ENCODE measurements at regions not wholly inside any gene's neighbourhood (a gene's known extent, or its start where the extent isn't known, plus 50 kb on each side); places are given as distances from the start of the nearest gene placed in this dataset.

DNA sequence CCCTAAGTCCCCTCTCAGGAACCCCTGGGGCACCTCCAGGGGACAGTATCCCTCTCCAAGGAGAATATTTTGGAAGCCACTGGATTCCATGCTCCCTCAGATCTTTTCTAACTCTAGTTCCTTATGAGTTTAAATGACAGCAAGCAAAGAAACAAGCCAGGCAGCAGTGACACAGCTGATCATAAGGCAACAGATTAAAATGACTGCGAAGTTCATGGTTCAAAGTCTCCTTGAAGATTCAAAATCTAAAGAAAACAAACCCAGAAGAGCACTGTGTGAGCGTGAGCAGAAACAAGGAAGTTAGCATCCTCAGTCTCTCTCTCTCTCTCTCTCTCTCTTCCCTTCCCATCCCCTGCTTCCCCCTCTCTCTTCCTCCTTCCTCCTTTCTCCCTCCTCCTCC, 316.7 kb upstream of the SLC30A5 start:
- FAIRE-seq = no peak

DNA sequence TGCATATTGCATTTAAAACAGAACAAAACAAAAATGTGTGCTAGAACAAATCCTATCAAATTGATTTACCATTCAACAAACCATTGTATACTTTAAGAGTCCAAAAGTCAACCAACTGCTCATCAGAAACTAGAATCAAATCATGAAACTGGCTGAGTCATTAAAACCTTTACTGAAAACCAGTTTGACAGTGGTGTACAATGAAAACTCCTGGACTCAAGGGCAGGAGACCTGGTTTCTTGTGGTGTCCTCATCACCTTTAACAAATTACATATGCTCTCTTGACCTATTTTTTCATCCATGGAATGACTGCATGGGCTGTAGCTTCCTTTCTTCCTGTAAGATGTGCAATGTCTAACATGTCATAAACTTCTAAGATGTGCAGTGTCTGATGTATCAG, 315.3 kb upstream of the SLC30A5 start:
- Histone ChIP-seq H3K36me3 (ENCODE audit: control insufficient read depth, insufficient read depth, low read length) (no peaks in the 10 kb centered on the region), H3K27me3 (ENCODE audit: control insufficient read depth, insufficient read depth, low read length) (no peaks in the 10 kb centered on the region), H3K4me3 (ENCODE audit: low read depth, low read length) (no peak overlapping the region)
- FAIRE-seq (no peak), DNase-seq (ENCODE audit: low read depth) (no peak)
- TF ChIP-seq, protein P1, sequence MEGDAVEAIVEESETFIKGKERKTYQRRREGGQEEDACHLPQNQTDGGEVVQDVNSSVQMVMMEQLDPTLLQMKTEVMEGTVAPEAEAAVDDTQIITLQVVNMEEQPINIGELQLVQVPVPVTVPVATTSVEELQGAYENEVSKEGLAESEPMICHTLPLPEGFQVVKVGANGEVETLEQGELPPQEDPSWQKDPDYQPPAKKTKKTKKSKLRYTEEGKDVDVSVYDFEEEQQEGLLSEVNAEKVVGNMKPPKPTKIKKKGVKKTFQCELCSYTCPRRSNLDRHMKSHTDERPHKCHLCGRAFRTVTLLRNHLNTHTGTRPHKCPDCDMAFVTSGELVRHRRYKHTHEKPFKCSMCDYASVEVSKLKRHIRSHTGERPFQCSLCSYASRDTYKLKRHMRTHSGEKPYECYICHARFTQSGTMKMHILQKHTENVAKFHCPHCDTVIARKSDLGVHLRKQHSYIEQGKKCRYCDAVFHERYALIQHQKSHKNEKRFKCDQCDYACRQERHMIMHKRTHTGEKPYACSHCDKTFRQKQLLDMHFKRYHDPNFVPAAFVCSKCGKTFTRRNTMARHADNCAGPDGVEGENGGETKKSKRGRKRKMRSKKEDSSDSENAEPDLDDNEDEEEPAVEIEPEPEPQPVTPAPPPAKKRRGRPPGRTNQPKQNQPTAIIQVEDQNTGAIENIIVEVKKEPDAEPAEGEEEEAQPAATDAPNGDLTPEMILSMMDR (IDR thresholded peaks at IDR 0.05; ENCODE audit: insufficient read depth, low read length, severe bottlenecking) = no peak

More for the DNA sequence above, 316.7 kb upstream of the SLC30A5 start:
- Histone ChIP-seq H3K4me3 (ENCODE audit: low read depth, low read length) (no peak overlapping the region), H3K36me3 (ENCODE audit: control insufficient read depth, insufficient read depth, low read length) (no peaks in the 10 kb centered on the region), H3K27me3 (ENCODE audit: control insufficient read depth, insufficient read depth, low read length) (no peaks in the 10 kb centered on the region)
- TF ChIP-seq, protein P1 (IDR thresholded peaks at IDR 0.05; ENCODE audit: insufficient read depth, low read length, severe bottlenecking) = no peak
- DNase-seq (ENCODE audit: low read depth) = no peak

DNA sequence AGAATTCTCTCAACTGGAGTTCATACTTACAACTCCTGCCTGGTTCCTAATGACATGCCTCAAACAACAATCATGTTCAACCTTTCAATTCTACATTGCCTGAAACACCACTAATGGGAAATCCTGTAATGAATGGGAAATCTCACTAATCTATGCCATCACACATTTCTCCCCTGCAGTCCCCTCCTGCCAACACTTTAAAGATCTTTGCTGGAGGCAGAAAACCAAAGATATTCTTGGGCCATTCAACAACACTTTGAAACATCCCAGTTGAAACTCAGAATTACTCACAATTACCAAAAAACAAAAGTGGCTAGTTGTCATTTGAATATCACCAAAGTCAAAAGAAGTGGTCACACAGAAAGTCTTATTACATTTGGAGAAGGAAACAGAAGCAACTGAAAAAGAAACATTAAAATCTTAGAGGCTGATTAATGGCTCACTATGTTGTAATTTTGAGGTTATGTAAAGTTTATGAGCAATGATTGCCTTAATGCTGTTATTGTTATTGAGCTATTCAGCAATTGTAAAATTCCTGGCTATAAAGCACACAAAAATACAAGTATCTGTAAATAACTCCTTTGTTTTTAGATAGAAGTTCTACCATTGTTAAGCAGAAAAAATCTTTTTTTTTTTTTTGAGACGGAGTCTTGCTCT, 313.4 kb upstream of the SLC30A5 start:
- H3K36me3 ChIP-seq (ENCODE audit: control insufficient read depth, insufficient read depth, low read length) = no peaks in the 10 kb centered on the region
- FAIRE-seq = no peak
- no peaks in the 10 kb centered on the region for H3K27me3 ChIP-seq (ENCODE audit: control insufficient read depth, insufficient read depth, low read length)
- TF ChIP-seq, protein P1 (IDR thresholded peaks at IDR 0.05; ENCODE audit: insufficient read depth, low read length, severe bottlenecking) = no peak
- no peak overlapping the region for H3K4me3 ChIP-seq (ENCODE audit: low read depth, low read length)
- DNase-seq (ENCODE audit: low read depth) = no peak

GRCh38 chr5:68793074-68793473, 300.7 kb upstream of the SLC30A5 start:
- Histone ChIP-seq H3K36me3 (ENCODE audit: control insufficient read depth, insufficient read depth, low read length) (no peaks in the 10 kb centered on the region), H3K4me3 (ENCODE audit: low read depth, low read length) (no peak overlapping the region), H3K27me3 (ENCODE audit: control insufficient read depth, insufficient read depth, low read length) (peaks cover 2% of the 10 kb centered on the region)
- DNase-seq (ENCODE audit: low read depth) (no peak), FAIRE-seq (no peak)
- TF ChIP-seq, protein P1 (IDR thresholded peaks at IDR 0.05; ENCODE audit: insufficient read depth, low read length, severe bottlenecking) = no peak

GRCh38 chr5:68793993-68794392, 299.8 kb upstream of the SLC30A5 start:
- Histone ChIP-seq H3K4me3 (ENCODE audit: low read depth, low read length) (no peak overlapping the region), H3K36me3 (ENCODE audit: control insufficient read depth, insufficient read depth, low read length) (no peaks in the 10 kb centered on the region), H3K27me3 (ENCODE audit: control insufficient read depth, insufficient read depth, low read length) (peaks cover 2% of the 10 kb centered on the region)
- FAIRE-seq (no peak), DNase-seq (ENCODE audit: low read depth) (no peak)
- TF ChIP-seq, protein P1 (IDR thresholded peaks at IDR 0.05; ENCODE audit: insufficient read depth, low read length, severe bottlenecking) = no peak

GRCh38 chr5:68795190-68795589, 298.6 kb upstream of the SLC30A5 start:
- no peak for DNase-seq (ENCODE audit: low read depth)
- FAIRE-seq = no peak
- TF ChIP-seq, protein P1 (IDR thresholded peaks at IDR 0.05; ENCODE audit: insufficient read depth, low read length, severe bottlenecking) = no peak
- H3K36me3 ChIP-seq (ENCODE audit: control insufficient read depth, insufficient read depth, low read length) = no peaks in the 10 kb centered on the region
- H3K4me3 ChIP-seq (ENCODE audit: low read depth, low read length) = no peak overlapping the region
- peaks cover 2% of the 10 kb centered on the region for H3K27me3 ChIP-seq (ENCODE audit: control insufficient read depth, insufficient read depth, low read length)

All from bronchial epithelial cell (primary cell).